ENCODE measurements at regions not wholly inside any gene's neighbourhood (a gene's known extent, or its start where the extent isn't known, plus 50 kb on each side); places are given as distances from the start of the nearest gene placed in this dataset.

- TF ChIP-seq CTCF (IDR thresholded peaks at IDR 0.05) (no peak), POLR2A (IDR thresholded peaks at IDR 0.05) (no peak)
These were observed 134.2 kb upstream of the GAS1 start for GRCh38 chr9:87081503-87081902.

Data from suprapubic skin (tissue), 3 donors.